GM12801 (cell line): ENCODE measurements at regions not wholly inside any gene's neighbourhood (a gene's known extent, or its start where the extent isn't known, plus 50 kb on each side); places are given as distances from the start of the nearest gene placed in this dataset.

ENCODE experiments used
- CTCF ChIP-seq: IDR thresholded peaks from one replicate; pipeline ENCODE4 v1.5.1; 2011; ENCODE audit warnings: control low read depth; ENCODE audit not compliant: insufficient read length; ENCODE audit errors: extremely low read depth

GRCh38 chr9:29160763-29161353 is 1587.6 kb upstream of the C9orf72 start:
- TF ChIP-seq CTCF = no peak

- no peak for TF ChIP-seq CTCF
Measured at GRCh38 chr9:29174136-29174535, 1600.9 kb upstream of the C9orf72 start.

- no peak for TF ChIP-seq CTCF
Measured at GRCh38 chr9:29176231-29176630, 1603.0 kb upstream of the C9orf72 start.

GRCh38 chr9:29176786-29177185 is 1603.5 kb upstream of the C9orf72 start:
- TF ChIP-seq CTCF = no peak

GRCh38 chr9:29183971-29184370 is 1610.7 kb upstream of the C9orf72 start:
- TF ChIP-seq CTCF = no peak

- TF ChIP-seq CTCF = no peak
Measured at GRCh38 chr9:29198861-29199260, 1625.6 kb upstream of the C9orf72 start.

- TF ChIP-seq CTCF = no peak
Measured at GRCh38 chr9:29199975-29200374, 1626.7 kb upstream of the C9orf72 start.
